HL-60/S4 treated with retinoic acid at 250 ng/mL for 4 days and 3 days (cell line): ENCODE measurements at regions not wholly inside any gene's neighbourhood (a gene's known extent, or its start where the extent isn't known, plus 50 kb on each side); places are given as distances from the start of the nearest gene placed in this dataset.
"Not testable (repeated sequence)": the region's sequence is repeated elsewhere in the genome, so short reads cannot be mapped to it uniquely, and the experiment has no call there.

Experiments
- in situ Hi-C: fragments of 300-500 bp; cut with MboI; formaldehyde crosslinking; loops from 2 replicates; pipeline ENCODE4 v1.7.0; 2022; ENCODE audit warnings: low sequenced_read_pairs

DNA sequence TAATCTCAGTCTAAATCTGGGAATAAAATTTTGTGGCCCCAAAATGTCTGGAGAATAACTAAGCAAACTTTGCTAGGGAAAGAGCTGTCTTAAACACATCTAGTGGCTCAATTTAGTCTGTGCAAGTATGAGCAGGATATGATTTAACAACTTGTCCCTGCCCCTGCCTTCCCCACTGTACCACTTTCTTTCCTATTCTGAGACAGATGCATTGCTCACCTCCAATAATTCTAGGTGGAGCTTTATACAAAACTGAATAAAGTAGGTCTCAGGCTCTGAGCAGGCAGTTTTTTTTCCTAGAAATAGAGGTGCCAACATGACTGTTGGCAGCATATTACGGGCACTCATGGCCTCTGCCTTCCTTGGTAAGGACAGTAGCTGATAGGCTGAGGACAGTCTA lies 412.1 kb downstream of the DAD1 start:
- in situ Hi-C loops: no loop called here

DNA sequence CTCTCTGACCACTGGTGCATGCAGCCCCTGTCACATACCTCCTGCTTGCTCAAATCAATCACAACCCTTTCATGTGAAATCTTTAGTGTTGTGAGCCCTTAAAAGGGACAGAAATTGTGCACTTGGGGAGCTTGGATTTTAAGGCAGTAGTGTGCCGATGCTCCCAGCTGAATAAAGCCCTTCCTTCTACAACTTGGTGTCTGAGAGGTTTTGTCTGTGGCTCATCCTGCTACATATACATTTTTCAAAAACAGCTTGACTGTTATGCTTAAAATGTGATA lies 413.8 kb downstream of the DAD1 start:
- in situ Hi-C loops: not testable (repeated sequence)

DNA sequence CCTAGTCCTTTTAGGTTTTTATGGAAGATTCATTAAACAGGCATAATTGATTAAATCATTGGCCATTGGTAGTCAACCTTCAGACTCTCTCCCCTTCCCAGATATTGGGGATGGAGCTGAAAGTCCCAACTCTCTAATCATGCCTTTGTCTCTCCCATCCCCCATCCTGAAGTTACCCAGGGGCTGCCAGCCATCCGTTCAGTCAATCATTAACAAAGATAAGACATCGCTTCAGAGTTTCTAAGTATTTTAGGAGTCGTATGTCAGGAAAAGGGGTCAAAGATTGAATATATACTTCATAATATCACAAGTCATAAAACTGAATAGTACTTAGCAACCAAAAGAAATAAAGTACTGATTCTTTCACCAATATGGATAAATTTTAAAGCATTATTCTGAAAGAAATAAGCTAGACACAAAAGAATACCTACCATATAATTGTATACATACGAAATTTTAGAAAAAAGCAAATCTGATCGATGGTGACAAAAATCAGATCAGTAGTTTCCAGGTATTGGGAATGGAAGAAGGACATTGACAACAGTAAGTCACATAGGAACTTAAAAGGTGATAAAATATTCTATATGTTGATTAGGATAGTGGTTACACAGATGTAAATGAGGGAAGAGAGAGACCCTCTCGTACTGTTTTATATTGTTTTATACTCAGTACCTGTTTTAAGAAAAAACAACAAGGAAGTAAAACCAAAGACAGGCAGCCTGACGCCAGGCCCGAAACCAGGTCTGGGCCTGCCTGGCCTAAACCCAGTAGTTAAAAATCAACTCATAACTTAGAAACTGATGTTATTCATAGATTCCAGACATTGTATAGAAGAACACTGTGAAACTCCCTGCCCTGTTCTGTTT lies 414.4 kb downstream of the DAD1 start:
- in situ Hi-C loops: no loop called here

DNA sequence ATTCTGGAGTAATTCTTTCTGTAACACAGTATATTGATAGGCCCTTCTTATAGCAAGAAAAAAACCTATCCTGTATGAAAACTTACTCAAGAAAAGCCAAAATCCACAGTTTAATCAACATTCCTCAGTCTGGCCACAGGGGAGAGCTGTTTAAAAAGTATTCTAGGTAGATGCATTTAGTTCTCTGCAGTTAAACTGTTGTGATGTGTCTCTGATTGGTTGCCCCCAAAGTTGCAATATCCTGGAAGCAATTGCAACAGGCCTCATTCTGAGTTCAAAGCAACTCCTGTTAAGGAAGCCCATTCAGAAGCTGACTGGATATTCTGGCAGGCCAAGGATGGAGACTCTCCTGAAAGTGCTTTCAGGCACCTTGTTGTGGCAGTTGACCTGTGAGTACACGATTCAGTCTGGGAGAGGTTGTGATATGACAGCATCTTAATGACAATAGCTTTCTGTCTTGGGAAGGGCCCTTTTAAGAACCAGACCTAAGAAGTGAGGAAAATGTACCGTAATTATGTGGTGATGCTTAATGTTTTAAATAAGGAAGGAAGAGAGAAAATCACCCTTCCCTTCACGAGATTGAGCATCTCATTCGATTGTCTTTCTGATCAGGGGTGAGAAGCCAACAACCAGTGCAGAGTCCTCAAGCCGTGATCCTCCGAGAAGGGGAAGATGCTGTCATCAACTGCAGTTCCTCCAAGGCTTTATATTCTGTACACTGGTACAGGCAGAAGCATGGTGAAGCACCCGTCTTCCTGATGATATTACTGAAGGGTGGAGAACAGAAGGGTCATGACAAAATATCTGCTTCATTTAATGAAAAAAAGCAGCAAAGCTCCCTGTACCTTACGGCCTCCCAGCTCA lies 420.7 kb downstream of the DAD1 start:
- in situ Hi-C loops: no loop called here

DNA sequence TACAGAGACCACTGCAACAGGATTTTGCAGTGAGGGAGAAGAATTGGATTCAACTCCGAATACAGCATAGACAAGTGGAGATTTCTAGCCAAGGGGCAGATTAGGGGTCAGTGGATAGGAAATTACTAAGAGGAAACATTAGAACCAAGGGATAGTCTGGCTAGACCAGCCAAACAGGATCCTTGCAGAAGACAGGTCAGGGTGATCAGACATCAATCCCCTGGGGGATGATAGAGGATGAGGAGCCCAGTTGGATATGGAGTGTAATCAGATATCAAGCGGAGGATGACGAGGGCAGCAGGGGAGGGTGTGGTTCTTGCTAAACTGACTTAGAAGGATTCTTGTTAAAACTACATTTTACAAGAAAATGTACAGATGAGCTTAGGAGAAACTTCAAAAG lies 424.4 kb downstream of the DAD1 start:
- in situ Hi-C loops: no loop called here

DNA sequence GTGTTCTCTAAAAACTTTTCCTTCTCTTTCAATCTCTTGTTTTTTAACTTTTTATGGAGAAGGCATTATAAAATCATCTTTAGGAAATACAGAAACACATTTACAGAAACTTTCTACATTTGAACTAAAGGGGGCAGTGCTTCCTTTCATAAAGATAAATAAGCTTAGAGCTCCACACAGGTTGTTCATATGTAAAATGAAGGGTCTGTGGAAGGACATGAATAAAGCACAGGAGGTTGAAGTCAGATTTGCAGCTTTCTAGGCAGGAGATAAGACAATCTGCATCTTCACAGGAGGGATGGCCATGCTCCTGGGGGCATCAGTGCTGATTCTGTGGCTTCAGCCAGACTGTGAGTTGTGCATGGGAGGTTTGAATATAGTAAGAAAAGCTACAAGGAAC lies 426.0 kb downstream of the DAD1 start:
- in situ Hi-C loops: no loop called here

DNA sequence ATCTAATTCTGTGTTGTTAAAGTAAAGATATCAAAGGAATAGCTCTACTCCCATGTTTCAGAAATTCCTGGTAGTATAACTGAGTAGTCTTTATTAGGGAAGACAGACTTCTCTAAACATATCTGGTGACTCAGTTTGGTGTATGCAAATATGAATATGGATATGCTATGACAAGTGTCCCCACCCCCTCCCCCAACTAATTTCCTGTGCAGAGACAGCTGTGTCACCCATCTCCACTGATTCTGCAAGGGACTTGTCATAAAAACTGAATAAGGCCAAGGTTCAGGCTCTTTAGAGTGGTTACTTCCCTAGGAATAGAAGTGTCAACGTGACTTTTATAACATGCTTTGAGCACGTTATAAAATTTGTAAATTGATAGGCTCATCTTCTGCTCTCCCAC lies 429.1 kb downstream of the DAD1 start:
- in situ Hi-C loops: no loop called here

DNA sequence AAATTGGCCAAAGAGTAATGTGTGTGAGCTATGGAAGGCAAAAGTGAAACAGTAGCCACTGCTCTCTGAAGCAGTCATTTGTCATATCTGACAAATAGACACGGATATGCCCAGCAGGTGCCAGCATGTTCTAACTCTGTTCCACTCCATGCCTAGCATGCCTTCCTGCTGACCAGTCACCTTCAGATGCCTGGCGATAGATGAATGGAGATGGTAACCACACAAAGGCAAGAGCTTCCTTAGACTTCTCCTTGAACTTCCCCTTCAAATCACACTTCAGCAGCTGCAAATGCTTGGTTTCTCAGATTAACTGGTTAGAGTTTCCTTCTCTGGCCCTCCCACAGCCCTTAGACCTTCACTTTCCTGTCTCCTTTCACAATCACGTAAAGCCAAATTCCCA lies 429.9 kb downstream of the DAD1 start:
- in situ Hi-C loops: no loop called here

DNA sequence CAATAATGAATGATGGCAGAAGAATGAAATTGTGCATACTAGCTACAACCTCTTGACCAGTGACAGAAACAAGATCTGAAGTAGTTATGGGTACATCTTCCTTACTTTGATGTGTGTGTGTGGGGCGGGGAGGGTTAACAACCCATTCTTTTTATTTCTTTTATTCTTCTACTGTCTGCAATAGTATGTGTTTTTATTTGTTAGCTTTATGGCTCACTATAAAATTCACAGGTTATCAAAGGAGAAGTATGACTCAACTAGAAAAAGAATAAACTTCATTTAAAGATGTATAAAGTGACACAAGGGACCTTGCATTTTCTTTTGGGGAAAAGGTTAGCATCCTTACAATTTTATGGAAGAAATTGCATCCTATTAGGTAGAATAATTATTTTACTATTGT lies 430.5 kb downstream of the DAD1 start:
- in situ Hi-C loops: no loop called here

DNA sequence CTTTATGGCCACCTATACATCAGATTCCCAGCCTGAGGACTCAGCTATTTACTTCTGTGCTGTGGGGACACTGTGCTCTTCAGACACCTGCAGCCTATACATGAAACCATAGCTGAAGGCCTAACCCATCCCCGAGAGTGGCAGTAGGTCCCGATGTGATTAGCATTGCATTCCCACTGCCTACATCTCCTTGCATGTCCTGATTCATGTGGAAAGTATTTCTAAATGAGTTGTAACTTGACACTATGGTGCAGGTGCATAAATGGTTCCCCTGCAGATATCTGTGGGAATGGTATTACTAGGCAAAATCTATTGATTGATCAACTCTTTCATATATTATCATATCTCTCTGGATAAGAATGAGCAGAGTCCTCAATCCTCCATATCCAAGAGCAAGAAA lies 433.5 kb downstream of the DAD1 start:
- in situ Hi-C loops: no loop called here

DNA sequence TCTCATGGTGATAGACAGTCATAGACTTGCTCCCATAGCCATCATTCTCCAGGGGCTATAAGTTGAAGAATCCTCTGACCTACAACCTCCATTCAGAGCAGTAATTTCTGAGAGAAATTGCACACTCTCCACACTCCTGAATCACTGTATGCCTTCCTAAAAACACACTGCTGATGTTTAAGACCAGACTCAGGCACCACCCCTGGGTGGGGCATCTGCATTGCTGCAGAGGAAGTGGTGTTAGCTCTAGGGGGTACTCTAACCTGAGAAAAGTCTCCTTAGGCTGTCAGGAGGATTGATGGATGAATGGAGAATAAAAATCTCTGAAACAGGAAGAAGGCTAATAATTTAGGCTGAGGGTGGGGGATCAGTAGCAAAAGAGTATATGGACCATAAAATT lies 436.1 kb downstream of the DAD1 start:
- in situ Hi-C loops: no loop called here

DNA sequence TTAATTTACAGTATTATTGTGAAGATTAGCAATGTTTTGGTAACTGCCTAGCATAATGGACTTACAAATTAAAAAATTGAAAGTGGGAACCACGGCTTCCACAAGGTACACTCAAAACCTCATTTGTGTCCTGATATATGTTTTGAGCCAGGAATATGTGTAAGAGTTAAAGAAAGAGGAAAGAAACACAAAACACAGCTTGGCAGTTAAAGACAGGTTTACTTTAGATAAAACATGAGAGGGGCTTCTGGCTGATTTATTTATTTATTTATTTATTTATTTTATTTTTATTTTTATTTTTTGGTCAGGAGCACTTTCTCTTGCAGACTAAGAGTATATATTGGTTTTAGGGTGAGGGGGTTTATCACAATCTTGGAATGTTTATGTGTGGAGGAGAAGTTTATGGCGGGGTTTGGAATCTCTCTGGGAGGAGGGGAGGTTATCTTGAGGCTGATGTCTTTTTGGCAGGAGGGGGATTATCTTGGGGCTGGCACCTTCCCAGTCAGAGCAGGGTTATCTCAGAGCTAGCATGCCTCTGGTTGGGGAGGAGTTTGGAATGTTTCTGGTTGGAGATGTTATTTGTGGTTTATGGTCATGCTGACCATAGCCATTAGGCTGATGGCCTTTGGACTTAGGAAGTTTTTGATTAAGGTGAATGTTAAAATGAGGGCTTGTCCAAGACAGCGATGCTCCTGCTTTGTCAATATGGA lies 436.7 kb downstream of the DAD1 start:
- in situ Hi-C loops: no loop called here

DNA sequence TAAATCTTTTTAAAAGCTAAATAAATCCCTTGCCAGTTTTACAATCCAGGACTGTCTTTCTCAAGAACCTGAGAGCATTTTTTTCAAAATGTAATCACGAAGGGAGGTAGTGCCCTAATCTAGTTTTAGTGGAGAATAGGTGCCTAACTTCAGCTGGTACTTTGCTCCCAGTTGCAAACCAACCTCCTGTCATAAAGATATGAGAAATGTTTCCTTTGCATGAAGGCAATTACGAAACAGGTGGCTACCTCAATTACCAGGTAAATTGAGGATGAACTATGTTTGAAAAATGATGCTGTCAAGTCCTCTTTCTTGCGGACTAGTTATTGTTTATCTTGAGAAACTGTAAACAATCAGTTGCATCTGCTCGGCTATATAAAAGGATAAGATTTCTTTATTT lies 437.9 kb downstream of the DAD1 start:
- in situ Hi-C loops: no loop called here

DNA sequence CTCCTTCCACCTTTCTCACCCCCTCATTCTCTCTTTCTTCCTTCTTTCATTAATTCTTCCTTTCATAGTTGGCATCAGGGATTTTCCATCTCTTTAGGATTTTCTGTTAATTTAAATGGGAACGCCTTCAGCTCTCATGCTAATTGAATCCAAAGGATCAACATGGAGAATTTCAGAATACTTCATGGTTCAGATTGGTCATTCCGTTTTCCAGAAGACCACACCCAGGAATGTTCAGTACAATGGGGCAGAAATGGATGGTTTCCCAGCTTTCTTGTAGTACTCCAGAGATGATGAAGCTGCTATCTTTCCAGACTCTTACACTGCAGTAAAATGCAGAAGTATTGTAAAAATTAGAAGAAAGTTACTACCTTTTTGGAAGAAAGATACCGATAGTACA lies 440.0 kb downstream of the DAD1 start:
- in situ Hi-C loops: no loop called here

DNA sequence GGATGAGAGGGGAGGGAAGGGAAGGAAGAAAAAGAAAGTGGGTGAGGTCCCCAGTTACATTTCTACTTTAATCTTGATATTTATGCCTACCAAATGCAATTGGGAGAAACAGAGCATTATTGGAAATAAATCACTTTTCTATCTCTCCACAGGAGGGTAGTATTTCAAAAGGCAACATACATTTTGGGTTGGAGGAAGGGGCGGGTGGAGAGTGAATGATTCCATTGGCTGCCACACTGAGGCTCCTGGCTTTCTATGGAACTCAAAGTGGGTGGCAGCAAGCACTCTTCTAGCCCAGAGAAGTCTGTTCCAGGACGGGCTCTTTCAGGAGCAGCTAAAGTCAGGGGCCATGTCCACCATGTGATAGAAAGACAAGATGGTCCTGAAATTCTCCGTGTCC lies 441.3 kb downstream of the DAD1 start:
- in situ Hi-C loops: no loop called here

DNA sequence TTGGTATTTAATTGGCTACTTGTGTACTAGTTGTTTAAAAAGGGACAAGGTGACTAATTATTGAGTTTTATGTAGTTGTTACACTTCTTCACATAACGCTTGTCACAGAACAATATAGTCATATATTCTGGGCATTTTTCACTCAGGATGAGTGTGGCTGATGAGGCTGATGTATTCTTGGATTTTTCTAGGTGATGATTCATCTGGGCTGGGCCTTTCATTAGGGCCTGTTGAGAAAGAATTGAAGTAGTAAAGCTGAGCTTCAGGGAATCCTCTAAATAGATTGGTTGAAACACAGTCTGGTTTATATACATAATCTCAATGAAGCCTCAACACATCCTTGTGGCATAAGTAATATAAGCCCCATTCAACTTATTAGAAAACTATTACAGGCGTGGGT lies 445.7 kb downstream of the DAD1 start:
- in situ Hi-C loops: no loop called here

DNA sequence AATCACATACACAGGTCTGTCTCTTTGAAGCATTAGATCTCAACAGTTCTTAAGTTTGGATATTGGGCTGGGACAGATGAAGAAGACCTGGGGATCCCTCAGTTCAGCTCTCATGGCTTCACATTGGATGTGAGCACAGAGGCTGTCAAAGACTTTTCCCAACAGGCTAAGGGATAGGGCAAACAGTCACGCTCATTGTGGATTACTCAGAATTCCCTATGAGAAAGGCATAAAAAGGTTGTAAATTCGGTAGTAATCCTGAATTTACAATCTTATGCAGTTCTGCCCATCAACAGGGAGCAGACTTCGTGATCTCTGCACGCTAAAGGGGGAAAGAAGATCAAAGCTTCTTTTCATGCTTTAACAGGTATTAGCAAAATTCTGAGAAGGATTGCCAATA lies 448.4 kb downstream of the DAD1 start:
- in situ Hi-C loops: no loop called here

DNA sequence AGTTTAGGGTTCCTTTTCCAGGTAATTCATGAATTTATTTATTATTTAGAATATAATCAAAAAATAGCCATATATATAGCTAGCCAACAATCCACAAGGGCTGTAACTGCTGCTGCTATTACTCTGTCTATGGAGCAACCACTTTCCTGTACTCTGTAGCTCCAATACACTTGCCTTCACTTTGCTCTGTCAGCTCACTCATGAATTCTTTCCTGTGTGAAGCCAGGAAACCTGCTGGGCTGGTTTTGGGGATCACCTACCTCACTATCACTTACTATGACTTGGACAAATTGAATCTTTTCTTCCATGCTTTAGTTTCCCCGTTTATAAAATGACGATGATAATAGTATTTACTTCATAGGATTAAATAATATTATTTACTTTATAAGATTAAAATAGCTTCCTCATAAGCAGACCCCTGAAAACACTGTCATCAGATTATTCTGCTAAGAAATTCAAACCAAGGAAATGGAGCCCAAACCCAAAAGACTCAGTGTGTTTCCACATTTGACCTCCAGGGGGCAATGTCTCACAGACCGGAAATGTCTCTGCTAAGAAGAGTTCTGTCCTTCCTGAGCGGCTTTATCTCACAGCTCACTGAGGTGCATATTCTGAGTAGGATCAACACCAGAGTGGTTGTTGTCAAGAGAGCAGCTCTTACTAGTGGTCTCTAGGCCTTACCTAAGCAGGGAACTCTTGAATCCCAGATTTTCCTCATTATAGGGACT lies 457.1 kb downstream of the DAD1 start:
- in situ Hi-C loops: no loop called here

DNA sequence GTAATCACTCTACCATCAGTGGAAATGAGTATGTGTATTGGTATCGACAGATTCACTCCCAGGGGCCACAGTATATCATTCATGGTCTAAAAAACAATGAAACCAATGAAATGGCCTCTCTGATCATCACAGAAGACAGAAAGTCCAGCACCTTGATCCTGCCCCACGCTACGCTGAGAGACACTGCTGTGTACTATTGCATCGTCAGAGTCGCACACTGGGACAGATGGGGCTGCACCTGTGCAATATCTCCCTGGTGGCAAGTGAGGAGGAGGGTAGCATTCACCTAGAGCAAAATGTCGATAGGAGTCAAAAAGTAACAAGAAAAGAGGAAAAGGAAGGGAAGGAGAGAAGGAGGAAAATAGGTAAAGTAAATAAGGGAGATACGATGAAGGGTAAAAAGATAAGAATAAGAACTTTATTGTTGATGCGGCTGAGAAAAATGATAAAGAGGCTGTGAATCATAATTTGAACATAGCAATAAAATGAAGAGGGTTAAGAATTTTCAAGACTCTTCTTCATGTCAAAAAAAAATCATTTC lies 450.5 kb upstream of the OR4E1 start:
- in situ Hi-C loops: no loop called here

DNA sequence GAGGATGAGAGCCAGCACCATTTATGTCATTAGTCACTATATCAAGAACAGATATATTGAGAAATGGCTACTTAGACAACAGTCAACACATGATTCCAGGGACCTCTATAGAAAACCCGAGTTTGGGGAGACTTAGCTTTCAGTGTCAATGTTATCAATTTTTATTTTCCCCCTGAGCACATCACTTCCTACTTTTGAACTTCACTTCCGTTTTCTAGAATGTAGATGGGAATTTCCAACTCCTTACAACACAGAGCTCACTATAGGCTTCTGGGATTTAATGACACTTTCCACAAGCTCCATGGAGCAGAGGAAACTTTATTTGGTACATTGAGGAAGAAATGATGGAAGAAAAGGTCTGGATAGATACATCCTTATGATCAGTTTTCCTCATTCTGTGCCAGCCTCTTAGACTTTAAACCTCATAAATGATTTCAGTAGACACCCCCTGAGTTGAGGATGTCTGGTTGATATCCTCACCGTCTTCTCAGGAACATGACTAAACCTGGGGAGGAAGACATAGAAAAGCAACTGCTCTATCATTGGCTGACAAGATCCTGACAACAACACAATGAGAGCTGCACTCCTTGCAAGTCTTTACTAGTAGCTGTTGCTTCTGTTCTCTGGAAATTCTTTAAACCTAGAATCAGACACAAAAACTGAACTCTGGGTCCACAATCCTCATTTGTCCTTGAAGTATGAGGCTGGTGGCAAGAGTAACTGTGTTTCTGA lies 449.4 kb upstream of the OR4E1 start:
- in situ Hi-C loops: no loop called here
